Activated CD4-positive, alpha-beta T cell treated with anti-CD3 and anti-CD28 coated beads for 4 hours (primary cell): ENCODE measurements at regions not wholly inside any gene's neighbourhood (a gene's known extent, or its start where the extent isn't known, plus 50 kb on each side); places are given as distances from the start of the nearest gene placed in this dataset.
"Not testable (repeated sequence)": the region's sequence is repeated elsewhere in the genome, so short reads cannot be mapped to it uniquely, and the experiment has no call there.

Experiments
- DNase-seq, 2 donors: peaks; one replicate each; pipeline ENCODE4 v3.0.0-alpha.2; 2020

GRCh38 chr19:28299649-28300048 lies 913.3 kb downstream of the UQCRFS1 start:
- no peak for DNase-seq

GRCh38 chr19:28297586-28298157 lies 915.3 kb downstream of the UQCRFS1 start:
- no peak for DNase-seq

- no peak for DNase-seq
Observed at GRCh38 chr19:28297036-28297435, 915.9 kb downstream of the UQCRFS1 start.

- DNase-seq: no peak
Observed at GRCh38 chr19:28296506-28296905, 916.4 kb downstream of the UQCRFS1 start.

- DNase-seq: not testable (repeated sequence)
Observed at GRCh38 chr19:28294975-28295374, 918.0 kb downstream of the UQCRFS1 start.

- DNase-seq: no peak
Observed at GRCh38 chr19:28294395-28294794, 918.6 kb downstream of the UQCRFS1 start.

- DNase-seq: no peak
Observed at GRCh38 chr19:28293685-28294084, 919.3 kb downstream of the UQCRFS1 start.

- DNase-seq: no peak
Observed at GRCh38 chr19:28292822-28293500, 920.0 kb downstream of the UQCRFS1 start.

- no peak for DNase-seq
Observed at GRCh38 chr19:28291874-28292273, 921.1 kb downstream of the UQCRFS1 start.

GRCh38 chr19:28290963-28291657 lies 921.8 kb downstream of the UQCRFS1 start:
- no peak for DNase-seq

GRCh38 chr19:28289295-28290063 lies 923.5 kb downstream of the UQCRFS1 start:
- DNase-seq: no peak

GRCh38 chr19:28288572-28289264 lies 924.2 kb downstream of the UQCRFS1 start:
- DNase-seq: no peak

- DNase-seq: no peak
Observed at GRCh38 chr19:28285917-28286316, 927.0 kb downstream of the UQCRFS1 start.

- DNase-seq: no peak
Observed at GRCh38 chr19:28285078-28285477, 927.9 kb downstream of the UQCRFS1 start.

GRCh38 chr19:28284389-28284788 lies 928.6 kb downstream of the UQCRFS1 start:
- no peak for DNase-seq

- no peak for DNase-seq
Observed at GRCh38 chr19:28283592-28283991, 929.4 kb downstream of the UQCRFS1 start.

GRCh38 chr19:28281676-28282075 lies 931.3 kb downstream of the UQCRFS1 start:
- no peak for DNase-seq

- DNase-seq: no peak
Observed at GRCh38 chr19:28264556-28264955, 948.4 kb downstream of the UQCRFS1 start.

- DNase-seq: no peak
Observed at GRCh38 chr19:28258829-28259228, 954.1 kb downstream of the UQCRFS1 start.

- DNase-seq: no peak
Observed at GRCh38 chr19:28257396-28257795, 955.6 kb downstream of the UQCRFS1 start.

- DNase-seq: no peak
Observed at GRCh38 chr19:28247243-28247642, 965.7 kb downstream of the UQCRFS1 start.

GRCh38 chr19:28245937-28246336 lies 967.0 kb downstream of the UQCRFS1 start:
- DNase-seq: no peak

- DNase-seq: no peak
Observed at GRCh38 chr19:28244966-28245365, 968.0 kb downstream of the UQCRFS1 start.
